Thoracic aorta (tissue), 2 donors: ENCODE measurements at regions not wholly inside any gene's neighbourhood (a gene's known extent, or its start where the extent isn't known, plus 50 kb on each side); places are given as distances from the start of the nearest gene placed in this dataset.

Source experiments
- ATAC-seq: fragments of 150-250 bp; one replicate; pipeline ENCODE4 v1.8.0; 2017; ENCODE audit warnings: low read depth; ENCODE audit not compliant: insufficient number of reproducible peaks, low FRiP score
- DNase-seq: peaks from one replicate; pipeline ENCODE4 v3.0.0-alpha.2; 2020; ENCODE audit warnings: low spot score
- H3K27ac ChIP-seq, 2 donors: fragments of 200-600 bp; sonication (generic); 1 replicate in 1 of 2; 2 replicates in 1 of 2; pipeline ENCODE4 v1.5.1; 2016; ENCODE audit warnings: mild to moderate bottlenecking in 2 of 2, moderate library complexity in 2 of 2
- H3K27me3 ChIP-seq: fragments of 200-600 bp; sonication (generic); replicated peaks from 2 replicates; pipeline ENCODE4 v1.6.0; 2016; ENCODE audit warnings: mild to moderate bottlenecking; ENCODE audit not compliant: insufficient read depth
- H3K36me3 ChIP-seq: fragments of 200-600 bp; sonication (generic); one replicate; pipeline ENCODE4 v1.5.1; 2016
- H3K4me1 ChIP-seq, 2 donors: fragments of 200-600 bp; sonication (generic); 1 replicate in 1 of 2; 2 replicates in 1 of 2; pipeline versions ENCODE4 v1.5.1 to v1.6.0; 2016; ENCODE audit warnings: low read depth in 2 of 2, mild to moderate bottlenecking in 1 of 2; ENCODE audit not compliant: control insufficient read depth in 1 of 2
- H3K4me3 ChIP-seq: fragments of 200-600 bp; sonication (generic); 2 replicates; pipeline ENCODE4 v1.5.1; 2016; ENCODE audit warnings: mild to moderate bottlenecking
- H3K9me3 ChIP-seq: fragments of 200-600 bp; sonication (generic); 2 replicates; pipeline ENCODE4 v1.5.1; 2016
- TF ChIP-seq, protein P1 (sequence below): fragments of 200-600 bp; sonication (generic); IDR thresholded peaks from one replicate; pipeline ENCODE4 v1.5.1; 2019; ENCODE audit warnings: antibody characterized with exemption

DNA sequence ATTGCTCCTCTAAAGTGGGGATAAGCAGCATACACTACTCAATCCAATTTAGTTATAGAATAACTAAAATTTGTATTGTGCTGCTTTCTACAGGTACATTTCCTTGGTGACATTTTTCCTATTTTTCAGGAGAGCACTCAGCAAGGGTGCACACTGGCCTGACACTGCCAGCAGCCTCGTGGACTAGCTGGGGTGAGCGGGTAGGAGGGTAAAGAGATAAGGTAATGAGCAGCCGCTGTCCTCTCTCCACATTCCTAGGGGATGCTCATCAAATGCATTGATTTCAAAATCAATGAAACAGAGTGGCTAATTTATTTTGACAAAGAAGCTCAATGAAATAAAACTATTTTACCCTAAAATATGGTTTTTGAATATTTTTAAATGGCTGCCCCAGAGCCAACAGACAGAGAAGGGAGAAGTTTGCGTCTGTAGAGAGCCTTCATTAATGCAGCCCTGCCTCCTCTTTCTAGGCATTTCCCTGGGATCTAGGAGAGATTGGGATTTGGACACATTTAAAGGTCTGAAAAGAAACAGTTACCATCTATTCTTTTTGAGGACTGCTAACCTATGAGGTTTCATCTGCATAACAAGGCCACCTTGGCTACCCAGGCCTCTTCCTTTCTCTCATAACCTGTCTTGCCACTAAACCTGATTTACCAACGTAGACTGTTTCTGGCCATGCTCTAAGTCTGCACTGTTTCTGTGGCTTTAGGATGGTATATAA is 561.0 kb downstream of the IPMK start:
- no peak for DNase-seq
- no peak overlapping the region for H3K4me3 ChIP-seq
- TF ChIP-seq, protein P1, sequence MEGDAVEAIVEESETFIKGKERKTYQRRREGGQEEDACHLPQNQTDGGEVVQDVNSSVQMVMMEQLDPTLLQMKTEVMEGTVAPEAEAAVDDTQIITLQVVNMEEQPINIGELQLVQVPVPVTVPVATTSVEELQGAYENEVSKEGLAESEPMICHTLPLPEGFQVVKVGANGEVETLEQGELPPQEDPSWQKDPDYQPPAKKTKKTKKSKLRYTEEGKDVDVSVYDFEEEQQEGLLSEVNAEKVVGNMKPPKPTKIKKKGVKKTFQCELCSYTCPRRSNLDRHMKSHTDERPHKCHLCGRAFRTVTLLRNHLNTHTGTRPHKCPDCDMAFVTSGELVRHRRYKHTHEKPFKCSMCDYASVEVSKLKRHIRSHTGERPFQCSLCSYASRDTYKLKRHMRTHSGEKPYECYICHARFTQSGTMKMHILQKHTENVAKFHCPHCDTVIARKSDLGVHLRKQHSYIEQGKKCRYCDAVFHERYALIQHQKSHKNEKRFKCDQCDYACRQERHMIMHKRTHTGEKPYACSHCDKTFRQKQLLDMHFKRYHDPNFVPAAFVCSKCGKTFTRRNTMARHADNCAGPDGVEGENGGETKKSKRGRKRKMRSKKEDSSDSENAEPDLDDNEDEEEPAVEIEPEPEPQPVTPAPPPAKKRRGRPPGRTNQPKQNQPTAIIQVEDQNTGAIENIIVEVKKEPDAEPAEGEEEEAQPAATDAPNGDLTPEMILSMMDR, result no peak
- H3K36me3 ChIP-seq, result no peaks in the 10 kb centered on the region
- no peaks in the 10 kb centered on the region for H3K4me1 ChIP-seq
- no peaks in the 10 kb centered on the region for H3K27me3 ChIP-seq
- no peak overlapping the region for H3K27ac ChIP-seq
- no peak for ATAC-seq
- H3K9me3 ChIP-seq, result no peaks in the 10 kb centered on the region

GRCh38 chr10:57706016-57706415 is 561.7 kb downstream of the IPMK start:
- H3K9me3 ChIP-seq, result no peaks in the 10 kb centered on the region
- DNase-seq, result no peak
- no peaks in the 10 kb centered on the region for H3K27me3 ChIP-seq
- no peak for ATAC-seq
- H3K4me3 ChIP-seq, result no peak overlapping the region
- TF ChIP-seq, protein P1, result no peak
- H3K4me1 ChIP-seq, result no peaks in the 10 kb centered on the region
- no peak overlapping the region for H3K27ac ChIP-seq
- H3K36me3 ChIP-seq, result no peaks in the 10 kb centered on the region

GRCh38 chr10:57699944-57700343 is 567.8 kb downstream of the IPMK start:
- Histone ChIP-seq H3K4me3 (no peak overlapping the region), H3K4me1 (peaks cover 5% of the 10 kb centered on the region in 2 donors), H3K9me3 (no peaks in the 10 kb centered on the region), H3K27me3 (no peaks in the 10 kb centered on the region), H3K36me3 (no peaks in the 10 kb centered on the region), H3K27ac (no peak overlapping the region)
- TF ChIP-seq, protein P1, result no peak
- DNase-seq (no peak), ATAC-seq (no peak)

- H3K27ac ChIP-seq, result peak overlapping the region in 1 of 2 donors; percentile 82
Observed at GRCh38 chr10:57696641-57697040, 571.1 kb downstream of the IPMK start.

DNA sequence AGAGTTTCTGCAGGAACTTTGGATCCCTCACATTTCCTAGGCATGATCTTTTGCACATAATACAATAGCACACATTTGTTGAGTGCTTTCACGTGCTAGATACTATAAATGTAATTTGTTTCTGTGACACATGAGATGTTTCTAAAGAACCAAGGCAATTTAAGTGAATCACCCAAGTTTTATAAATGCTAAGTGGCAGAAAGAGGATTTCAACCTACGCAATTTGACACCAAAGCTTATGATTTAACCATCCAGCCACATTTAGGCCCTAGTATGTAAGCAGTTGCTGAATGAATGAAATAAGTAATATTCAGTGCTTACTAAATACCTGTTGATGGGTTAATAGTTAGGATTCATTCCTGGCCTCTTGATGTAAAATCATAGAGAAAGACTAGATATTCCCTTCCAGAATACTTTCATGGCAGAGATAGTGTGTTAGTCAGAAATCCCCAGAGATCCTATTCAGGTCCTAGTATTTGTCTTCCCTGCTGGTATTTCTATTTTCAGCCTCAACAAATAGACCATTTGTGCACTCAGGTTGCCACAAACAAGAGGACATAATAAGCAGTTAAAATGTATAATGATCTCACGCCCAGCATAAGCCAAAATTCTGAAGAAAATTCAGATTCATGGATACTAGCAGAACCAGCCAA is 572.6 kb downstream of the IPMK start:
- no peaks in the 10 kb centered on the region for H3K27me3 ChIP-seq
- H3K4me1 ChIP-seq, result peaks cover 8 to 10% of the 10 kb centered on the region in 2 donors
- no peak overlapping the region for H3K4me3 ChIP-seq
- H3K36me3 ChIP-seq, result no peaks in the 10 kb centered on the region
- H3K27ac ChIP-seq, result no peak overlapping the region
- TF ChIP-seq, protein P1, result no peak
- H3K9me3 ChIP-seq, result no peaks in the 10 kb centered on the region
- DNase-seq (no peak), ATAC-seq (no peak)

More at GRCh38 chr10:57696641-57697040, 571.1 kb downstream of the IPMK start:
- H3K4me3 ChIP-seq, result no peak overlapping the region
- peak; percentile 77 for ATAC-seq
- H3K36me3 ChIP-seq, result no peaks in the 10 kb centered on the region
- TF ChIP-seq, protein P1, result no peak
- peaks cover 8 to 10% of the 10 kb centered on the region in 2 donors for H3K4me1 ChIP-seq
- no peaks in the 10 kb centered on the region for H3K9me3 ChIP-seq
- no peak for DNase-seq
- no peaks in the 10 kb centered on the region for H3K27me3 ChIP-seq
